HepG2 (cell line): ENCODE measurements at regions not wholly inside any gene's neighbourhood (a gene's known extent, or its start where the extent isn't known, plus 50 kb on each side); places are given as distances from the start of the nearest gene placed in this dataset.

ENCODE experiments used
- FOXC1 ChIP-seq: sonication (generic); formaldehyde crosslinking; IDR thresholded peaks from 2 replicates; pipeline ENCODE4 v1.8.0; 2022; ENCODE audit warnings: mild to moderate bottlenecking, missing genetic modification reagents, borderline replicate concordance
- FOXP4 ChIP-seq: sonication (generic); formaldehyde crosslinking; IDR thresholded peaks from 2 replicates; pipeline ENCODE4 v1.4.0; 2020; ENCODE audit warnings: missing genetic modification reagents
- TBX2 ChIP-seq: sonication (generic); formaldehyde crosslinking; IDR thresholded peaks from 2 replicates; pipeline ENCODE4 v1.5.0; 2020; ENCODE audit warnings: missing genetic modification reagents, mild to moderate bottlenecking, borderline replicate concordance
- ZMYM4 ChIP-seq: sonication (generic); formaldehyde crosslinking; IDR thresholded peaks from 2 replicates; pipeline ENCODE4 v1.8.1; 2023; ENCODE audit warnings: mild to moderate bottlenecking, missing genetic modification reagents
- TF ChIP-seq, protein P1 (sequence below): sonication (generic); formaldehyde crosslinking; IDR thresholded peaks from 2 replicates; pipeline ENCODE4 v1.4.0; 2020; ENCODE audit warnings: missing genetic modification reagents, borderline replicate concordance
- TF ChIP-seq, protein P2 (sequence below): sonication (generic); formaldehyde crosslinking; IDR thresholded peaks from 2 replicates; pipeline ENCODE4 v1.5.1; 2020; ENCODE audit warnings: mild to moderate bottlenecking, missing genetic modification reagents, moderate library complexity

DNA sequence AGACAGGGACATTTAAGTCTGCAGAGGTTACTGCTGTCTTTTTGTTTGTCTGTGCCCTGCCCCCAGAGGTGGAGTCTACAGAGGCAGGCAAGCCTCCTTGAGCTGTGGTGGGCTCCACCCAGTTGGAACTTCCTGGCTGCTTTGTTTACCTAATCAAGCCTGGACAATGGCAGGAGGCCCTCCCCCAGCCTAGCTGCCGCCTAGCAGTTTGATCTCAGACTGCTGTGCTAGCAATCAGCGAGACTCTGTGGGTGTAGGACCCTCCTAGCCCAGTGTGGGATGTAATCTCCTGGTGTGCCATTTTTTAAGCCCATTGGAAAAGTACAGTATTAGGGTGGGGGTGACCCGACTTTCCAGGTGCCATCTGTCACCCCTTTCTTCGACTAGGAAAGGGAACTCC lies 272.6 kb downstream of the CXCL12 start (continued):
- TF ChIP-seq, protein P1, sequence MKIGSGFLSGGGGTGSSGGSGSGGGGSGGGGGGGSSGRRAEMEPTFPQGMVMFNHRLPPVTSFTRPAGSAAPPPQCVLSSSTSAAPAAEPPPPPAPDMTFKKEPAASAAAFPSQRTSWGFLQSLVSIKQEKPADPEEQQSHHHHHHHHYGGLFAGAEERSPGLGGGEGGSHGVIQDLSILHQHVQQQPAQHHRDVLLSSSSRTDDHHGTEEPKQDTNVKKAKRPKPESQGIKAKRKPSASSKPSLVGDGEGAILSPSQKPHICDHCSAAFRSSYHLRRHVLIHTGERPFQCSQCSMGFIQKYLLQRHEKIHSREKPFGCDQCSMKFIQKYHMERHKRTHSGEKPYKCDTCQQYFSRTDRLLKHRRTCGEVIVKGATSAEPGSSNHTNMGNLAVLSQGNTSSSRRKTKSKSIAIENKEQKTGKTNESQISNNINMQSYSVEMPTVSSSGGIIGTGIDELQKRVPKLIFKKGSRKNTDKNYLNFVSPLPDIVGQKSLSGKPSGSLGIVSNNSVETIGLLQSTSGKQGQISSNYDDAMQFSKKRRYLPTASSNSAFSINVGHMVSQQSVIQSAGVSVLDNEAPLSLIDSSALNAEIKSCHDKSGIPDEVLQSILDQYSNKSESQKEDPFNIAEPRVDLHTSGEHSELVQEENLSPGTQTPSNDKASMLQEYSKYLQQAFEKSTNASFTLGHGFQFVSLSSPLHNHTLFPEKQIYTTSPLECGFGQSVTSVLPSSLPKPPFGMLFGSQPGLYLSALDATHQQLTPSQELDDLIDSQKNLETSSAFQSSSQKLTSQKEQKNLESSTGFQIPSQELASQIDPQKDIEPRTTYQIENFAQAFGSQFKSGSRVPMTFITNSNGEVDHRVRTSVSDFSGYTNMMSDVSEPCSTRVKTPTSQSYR, result peak; percentile 81; the same call in 1 of the 2 replicates
- TF ChIP-seq, protein P2, sequence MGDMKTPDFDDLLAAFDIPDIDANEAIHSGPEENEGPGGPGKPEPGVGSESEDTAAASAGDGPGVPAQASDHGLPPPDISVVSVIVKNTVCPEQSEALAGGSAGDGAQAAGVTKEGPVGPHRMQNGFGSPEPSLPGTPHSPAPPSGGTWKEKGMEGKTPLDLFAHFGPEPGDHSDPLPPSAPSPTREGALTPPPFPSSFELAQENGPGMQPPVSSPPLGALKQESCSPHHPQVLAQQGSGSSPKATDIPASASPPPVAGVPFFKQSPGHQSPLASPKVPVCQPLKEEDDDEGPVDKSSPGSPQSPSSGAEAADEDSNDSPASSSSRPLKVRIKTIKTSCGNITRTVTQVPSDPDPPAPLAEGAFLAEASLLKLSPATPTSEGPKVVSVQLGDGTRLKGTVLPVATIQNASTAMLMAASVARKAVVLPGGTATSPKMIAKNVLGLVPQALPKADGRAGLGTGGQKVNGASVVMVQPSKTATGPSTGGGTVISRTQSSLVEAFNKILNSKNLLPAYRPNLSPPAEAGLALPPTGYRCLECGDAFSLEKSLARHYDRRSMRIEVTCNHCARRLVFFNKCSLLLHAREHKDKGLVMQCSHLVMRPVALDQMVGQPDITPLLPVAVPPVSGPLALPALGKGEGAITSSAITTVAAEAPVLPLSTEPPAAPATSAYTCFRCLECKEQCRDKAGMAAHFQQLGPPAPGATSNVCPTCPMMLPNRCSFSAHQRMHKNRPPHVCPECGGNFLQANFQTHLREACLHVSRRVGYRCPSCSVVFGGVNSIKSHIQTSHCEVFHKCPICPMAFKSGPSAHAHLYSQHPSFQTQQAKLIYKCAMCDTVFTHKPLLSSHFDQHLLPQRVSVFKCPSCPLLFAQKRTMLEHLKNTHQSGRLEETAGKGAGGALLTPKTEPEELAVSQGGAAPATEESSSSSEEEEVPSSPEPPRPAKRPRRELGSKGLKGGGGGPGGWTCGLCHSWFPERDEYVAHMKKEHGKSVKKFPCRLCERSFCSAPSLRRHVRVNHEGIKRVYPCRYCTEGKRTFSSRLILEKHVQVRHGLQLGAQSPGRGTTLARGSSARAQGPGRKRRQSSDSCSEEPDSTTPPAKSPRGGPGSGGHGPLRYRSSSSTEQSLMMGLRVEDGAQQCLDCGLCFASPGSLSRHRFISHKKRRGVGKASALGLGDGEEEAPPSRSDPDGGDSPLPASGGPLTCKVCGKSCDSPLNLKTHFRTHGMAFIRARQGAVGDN (CRISPR knock-in tag), result peak; percentile 31; the same call in 1 of the 2 replicates
- TF ChIP-seq ZMYM4 (peak; percentile 47; the same call in 1 of the 2 replicates), TBX2 (CRISPR knock-in tag) (peak; percentile 40; the same call in 1 of the 2 replicates), FOXC1 (0 out of 2 replicates have a peak, but pooled peaks have one; percentile 30), FOXP4 (peak; percentile 50)
